ENCODE measurements at regions not wholly inside any gene's neighbourhood (a gene's known extent, or its start where the extent isn't known, plus 50 kb on each side); places are given as distances from the start of the nearest gene placed in this dataset.
"Not testable (repeated sequence)": the region's sequence is repeated elsewhere in the genome, so short reads cannot be mapped to it uniquely, and the experiment has no call there.

DNA sequence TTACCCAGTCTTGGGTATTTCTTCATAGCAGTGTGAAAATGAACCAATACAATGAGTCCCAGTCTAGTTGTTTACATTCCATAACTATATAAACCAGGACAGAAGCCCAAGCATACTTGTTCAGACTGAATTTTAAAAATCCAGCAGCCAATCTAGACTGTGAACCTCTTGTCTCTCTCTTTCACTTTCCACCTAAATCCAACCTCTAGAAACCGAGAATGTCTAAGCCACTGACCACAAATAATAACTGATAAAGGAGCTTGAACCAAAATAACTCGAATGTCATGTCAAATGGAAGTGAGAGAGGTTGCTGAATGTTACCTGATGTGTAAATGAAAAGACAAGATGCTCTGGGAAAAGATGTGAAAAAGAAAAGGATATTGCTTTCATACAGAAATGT lies 544.7 kb downstream of the NLGN4X start:
- no peak for DNase-seq

DNA sequence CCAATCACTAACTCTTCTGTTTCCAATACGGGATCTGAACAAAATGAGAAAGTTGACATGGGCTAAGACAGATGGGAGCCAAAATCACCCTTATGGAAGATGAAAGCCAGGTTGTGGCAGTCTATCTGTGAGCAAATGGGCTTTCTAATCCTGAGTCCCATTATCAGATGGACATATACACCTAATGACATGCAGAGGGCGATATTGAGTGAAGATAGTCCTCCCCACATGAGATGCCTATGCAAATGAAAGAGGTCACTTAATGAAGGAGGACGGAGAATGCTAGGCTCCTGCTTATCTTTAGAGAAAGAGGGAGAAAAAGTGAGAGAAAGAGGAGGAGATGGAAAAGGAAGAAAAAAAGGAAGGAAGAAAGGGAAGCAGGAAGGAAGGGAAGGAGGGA lies 547.5 kb downstream of the NLGN4X start:
- DNase-seq = no peak

DNA sequence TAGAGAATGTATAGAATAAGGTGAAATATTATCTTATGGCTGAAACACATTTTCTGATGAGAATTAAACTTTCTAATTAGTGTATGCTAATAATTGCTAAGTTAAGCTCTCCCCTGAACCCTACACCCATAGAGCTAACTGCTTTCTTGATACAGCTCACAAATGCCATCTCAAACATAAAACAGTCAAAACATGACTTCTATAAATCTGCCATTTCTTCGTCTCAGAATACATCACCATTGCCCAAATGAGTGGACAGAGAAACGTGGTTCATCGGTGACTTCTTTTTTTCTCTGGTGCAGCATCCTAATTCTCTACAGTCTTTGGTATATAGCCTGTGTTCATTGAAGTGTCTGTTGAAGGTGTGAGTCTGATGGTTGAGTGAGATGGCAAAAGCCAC lies 554.6 kb downstream of the NLGN4X start:
- no peak for DNase-seq

DNA sequence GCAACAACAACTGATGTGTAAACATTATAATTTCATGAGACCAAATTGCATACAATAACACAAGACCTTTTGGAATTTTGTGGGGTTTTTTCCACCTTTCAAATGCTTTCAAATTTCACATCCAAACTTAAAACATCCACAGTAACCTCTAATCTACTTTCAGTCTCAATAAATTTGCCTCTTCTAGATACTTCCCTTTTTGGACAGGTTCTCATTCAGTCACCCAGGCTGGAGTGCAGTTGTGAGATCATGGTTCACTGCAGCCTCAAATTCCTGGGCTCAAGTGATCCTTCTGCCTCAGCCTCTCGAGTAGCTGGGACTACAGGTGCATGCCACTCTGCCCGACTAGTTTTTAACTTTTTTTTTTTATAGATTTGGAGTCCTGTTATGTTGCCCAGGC lies 556.6 kb downstream of the NLGN4X start:
- no peak for DNase-seq

DNA sequence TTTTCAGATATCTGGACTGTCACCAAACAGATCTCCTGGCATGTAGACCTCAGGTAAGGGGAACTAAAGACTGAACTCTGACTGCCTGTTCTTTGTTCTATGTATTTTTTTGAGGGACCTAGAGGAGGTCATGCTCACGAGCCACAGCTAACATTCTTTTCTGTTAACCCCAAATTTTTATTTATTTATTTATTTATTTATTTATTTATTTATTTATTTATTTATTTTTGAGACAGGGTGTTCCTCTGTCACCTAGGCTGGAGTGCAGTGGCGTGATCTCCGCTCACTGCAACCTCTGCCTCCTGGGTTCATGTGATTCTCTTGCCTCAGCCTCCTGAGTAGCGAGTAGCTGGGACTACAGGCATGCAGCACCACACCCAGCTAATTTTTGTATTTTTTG lies 562.0 kb downstream of the NLGN4X start:
- DNase-seq = not testable (repeated sequence)

DNA sequence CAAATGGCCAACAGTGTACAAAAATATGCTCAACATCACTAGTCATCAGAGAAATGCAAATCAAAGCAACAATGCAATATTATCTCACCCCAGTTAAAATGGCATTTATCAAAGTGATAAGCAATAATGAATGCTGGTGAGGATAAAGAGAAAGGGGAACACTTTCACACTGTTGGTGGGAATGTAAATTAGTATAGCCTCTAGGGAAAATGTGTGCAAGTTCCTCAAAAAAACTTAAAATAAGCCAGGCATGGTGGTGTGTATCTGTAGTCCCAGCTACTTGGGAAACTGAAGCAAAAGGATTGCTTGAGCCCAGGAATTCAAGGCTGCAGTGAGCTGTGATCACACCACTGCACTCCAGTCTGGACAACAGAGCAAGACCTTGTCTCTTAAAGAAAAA lies 572.1 kb downstream of the NLGN4X start:
- no peak for DNase-seq

DNA sequence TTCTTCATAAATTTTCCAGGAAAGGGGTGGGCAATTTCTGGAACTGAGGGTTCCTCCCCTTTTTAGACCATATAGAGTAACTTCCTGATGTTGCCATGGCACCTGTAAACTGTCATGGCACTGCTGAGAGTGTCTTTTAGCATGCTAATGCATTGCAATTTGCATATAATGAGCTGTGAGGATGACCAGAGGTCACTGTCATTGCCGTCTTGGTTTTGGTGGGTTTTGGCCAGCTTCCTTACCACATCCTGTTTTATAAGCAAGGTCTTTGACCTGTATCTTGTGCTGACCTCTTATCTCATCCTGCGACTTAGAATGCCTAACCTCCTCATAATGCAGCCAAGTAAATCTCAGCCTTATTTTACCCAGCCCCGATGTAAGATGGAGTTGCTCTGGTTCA lies 577.8 kb downstream of the NLGN4X start:
- no peak for DNase-seq

DNA sequence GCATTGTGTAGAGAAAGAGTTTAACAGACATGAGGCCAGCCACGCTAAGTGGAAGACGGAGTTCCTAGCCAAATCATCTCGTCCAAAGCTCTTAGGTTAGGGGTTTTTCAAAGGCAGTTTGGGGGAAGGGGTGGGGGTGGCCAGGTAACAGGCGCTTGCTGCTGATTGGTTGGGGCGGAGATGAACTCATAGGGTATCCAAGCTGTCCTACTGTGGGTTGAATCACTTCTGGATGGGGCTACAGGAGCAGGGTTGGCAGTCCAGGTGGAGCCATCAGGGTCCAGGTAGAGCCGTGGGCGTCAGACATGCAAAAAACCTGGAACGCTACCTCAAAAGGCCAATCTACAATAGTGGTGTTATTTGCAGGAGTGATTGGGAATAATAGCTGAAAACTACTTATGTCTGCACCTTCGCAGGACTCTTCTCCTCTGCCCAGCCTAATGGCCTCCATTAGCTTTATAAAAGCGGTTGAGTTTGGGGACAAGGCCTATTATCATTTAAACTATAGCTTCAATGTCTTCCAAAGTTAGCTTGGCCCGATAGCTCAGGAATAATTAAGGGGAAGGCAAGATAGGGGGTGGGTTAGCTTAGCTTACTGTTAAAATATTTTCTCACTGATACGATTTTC lies 579.6 kb downstream of the NLGN4X start:
- no peak for DNase-seq

DNA sequence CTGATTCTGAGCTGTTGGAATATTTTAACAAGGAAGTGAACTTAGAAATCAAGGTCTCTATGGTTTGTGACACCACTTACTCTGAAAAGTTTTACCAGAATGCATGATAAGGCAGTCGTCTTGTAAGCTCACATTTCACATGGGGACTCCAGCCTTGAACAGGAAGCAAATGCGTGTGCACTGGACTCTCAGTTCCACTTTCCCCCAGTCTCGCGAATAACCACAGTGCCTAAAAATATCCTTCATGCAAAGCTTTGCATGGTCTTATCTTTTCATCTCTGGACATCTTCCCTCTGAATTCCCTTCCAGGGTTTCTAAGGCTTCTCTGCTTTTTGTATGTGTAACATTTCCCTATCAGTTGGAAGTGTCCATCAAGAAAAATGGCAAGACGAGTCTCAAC lies 581.8 kb downstream of the NLGN4X start:
- no peak for DNase-seq

DNA sequence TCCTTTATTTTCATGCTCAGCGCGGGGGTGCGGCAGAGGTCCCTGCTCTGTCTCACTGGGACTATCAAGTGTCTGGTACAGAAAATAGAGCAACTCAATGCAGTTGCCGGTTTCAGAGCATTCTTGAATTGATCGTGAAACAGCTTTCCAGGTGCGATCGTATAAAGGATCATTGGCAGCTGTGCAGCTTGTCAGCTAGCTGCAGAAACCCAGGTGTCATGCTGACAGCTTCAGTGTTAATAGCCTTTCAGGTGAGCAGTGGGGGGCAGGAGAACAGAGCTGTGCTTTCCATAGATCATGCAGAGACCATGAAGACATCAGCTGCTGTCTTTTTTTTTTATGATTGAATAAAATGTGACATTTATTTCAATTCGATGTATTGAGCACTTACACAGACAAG lies 583.9 kb downstream of the NLGN4X start:
- no peak for DNase-seq

DNA sequence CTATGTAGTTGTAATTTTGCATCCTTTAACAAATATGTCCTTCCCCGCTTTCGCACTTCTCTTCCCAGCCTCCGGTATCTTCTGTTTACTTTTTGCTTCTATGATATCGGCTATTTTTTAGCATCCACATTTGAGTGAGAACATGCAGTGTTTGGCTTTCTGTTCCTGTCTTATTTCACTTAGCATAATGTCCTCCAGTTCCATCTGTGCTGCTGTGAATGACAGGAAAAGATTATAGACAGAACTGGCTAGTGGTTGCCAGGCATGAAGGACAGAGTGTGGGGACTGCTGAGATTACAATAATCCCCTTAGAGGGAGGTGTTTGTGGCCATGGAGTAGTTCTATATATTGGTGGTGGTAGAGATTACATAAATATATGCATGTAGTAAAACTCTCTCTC lies 588.6 kb downstream of the NLGN4X start:
- no peak for DNase-seq

DNA sequence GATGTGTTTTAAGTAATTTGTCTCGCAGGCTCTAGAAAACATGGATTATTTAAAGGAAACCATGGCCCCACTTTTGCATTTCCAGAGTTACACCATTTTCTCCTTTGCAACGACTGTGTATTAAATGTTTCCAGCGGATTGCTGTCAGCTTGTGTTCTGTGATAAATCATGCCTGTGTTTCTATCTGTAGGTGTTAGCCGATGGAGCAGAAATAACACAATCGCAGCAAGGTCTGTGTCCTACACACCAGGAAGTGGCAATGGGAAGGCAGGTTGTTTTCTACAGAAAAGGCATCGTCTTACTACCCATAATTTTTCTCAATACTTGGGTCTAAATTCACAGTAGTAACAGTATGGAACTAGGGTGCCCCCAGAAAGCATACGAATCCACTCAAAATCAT lies 590.1 kb downstream of the NLGN4X start:
- DNase-seq = no peak

DNA sequence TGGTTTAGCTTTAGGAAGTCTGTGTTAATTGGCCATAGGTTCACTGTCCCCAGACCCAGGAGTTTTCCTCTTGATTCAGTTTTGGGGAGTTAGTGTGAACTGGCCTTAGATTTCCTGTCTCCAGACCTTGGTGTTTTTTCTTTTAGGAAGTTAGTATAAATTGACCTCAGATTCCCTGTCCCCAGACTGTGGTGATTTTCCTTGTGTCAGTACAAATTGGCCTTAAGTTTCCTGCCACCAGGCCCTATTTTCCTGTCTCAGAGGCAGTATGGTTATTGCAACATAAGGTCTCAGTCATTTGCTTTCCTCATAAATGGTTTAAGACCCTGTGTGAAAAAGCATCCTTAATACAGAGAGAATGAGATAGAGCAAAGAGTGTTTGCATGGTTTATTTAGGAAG lies 595.8 kb downstream of the NLGN4X start:
- DNase-seq = no peak

DNA sequence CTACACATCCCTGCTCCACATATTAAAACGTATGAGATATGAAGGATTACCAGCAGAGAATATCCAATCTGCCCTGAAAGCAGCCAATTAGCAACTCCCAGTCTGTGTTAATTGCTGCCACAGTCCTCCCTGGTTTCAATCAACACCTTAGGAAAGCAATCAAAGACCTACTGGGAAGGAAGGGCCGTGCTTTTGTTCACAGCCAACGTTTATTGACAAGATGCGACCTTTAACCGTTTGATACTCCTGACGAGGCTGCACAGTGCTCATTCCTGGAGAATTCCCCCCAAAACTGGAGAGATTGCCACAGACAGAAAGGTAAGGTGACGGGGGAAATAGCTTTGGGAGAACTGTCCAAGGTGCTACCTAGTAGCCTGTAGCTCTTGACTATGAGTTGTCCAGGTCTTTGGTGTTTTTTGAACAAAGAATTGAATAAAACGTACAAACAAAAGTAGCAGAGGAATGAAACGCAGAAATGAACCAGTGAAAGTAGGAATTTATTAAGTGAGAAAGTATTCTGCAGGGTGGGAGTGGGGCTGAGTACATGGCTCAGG lies 596.5 kb downstream of the NLGN4X start:
- no peak for DNase-seq

DNA sequence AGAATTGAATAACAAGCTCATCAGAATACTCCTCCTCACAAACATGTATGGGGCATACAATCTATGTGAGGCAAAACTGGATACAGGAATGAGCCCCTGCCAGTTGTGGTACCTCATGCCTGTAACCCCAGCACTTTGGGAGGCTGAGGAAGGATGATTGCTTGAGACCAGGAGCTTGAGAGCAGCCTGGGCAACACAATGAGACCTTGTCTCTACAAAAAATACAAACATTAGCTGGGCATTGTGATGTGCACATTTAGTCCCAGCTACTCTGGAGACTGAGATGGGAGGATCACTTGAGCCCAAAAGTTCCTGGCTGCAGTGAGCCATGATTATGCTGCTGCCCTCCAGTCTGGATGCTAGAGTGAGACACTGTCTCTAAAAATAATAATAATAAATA lies 611.0 kb downstream of the NLGN4X start:
- no peak for DNase-seq

DNA sequence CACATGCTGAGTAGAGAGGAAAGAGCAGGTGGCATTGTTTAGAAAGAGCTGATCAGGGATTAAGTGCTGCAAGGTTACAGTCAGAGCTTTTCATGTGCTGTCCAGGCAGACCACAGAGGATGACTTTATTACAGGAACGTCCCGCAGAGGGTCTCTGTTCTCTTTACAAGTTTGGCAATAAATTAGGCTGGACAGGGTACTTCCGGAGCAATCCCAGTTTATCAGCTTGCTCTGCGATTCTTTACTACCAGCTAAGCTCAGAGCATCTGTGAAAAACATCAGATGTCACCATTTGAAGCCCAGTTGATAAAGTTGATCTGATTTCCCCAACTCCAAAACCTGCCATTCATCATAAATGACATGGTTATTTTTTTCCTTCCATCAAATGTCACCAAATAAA lies 633.1 kb downstream of the NLGN4X start:
- no peak for DNase-seq

DNA sequence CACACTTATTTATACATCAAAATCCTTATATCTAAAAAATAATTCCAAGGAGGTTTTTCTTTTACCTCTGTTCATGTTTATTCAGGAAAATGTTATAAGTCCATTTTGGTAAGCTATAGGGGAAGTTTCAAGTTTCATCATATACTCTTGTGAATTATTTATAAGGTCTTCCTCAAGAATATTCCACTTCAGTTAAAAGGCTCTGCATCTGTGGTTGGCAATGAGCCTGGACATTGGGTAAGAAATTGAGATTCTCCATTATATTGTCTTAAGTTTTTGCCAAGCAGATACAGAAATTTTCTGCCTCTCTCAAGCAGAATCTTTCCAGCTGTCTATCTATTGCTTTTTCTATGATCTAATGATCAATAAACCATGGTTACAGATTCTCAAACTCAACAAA lies 641.9 kb downstream of the NLGN4X start:
- no peak for DNase-seq

DNA sequence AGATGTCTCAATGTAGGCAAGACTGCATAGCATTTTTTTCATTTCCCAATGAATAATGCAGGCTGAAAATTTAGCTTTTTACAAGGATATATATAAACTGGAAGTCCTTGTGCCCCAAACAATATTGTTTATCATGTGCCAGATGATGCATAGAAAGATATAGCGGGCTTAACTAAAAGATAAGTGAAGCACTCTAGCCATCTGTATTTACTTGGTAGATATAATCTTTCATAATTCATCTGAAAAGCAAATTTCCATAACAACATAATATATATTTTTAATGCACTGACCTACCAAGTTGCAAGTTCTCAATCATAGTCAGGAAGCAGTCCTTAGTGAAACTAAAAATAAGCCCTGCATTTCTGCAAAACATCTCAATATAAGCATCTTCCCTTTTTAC lies 653.3 kb downstream of the NLGN4X start:
- no peak for DNase-seq

DNA sequence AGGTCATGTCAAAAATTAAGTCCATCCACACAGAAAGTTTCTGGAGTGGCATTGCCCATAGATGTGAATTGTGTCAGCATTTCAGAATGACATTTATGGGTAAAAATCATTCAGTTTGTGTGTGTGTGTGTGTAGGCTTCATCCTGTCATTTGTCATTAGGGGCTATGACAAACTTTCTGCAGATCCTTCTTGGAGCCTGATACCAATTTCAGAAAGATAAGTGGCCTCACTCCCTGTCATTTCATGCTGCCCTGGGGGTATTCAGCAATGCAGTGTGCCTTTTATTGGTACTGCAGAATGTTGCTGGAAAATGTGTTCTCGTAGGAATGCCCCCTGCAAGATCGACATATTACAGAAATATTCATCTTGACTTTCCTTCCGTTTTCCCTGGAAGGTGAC lies 659.7 kb downstream of the NLGN4X start:
- no peak for DNase-seq

DNA sequence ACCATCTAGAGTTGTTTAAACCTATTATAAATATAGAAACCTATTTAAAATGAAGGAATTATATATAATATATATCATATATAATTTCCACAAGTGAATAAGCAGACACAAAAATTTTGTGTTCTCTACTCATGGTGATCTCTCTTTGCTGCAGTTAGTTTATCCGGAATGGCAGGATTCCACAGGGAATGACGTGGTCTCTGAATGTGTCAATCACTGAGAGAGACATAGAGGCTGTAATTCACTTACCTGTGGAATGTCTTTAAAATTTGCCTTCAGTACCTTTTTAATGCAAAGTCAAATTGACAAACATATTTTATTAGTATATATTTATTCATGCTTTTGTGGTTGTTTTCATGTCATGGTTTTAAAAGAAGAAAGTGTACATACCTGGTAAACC lies 669.3 kb downstream of the NLGN4X start:
- no peak for DNase-seq

DNA sequence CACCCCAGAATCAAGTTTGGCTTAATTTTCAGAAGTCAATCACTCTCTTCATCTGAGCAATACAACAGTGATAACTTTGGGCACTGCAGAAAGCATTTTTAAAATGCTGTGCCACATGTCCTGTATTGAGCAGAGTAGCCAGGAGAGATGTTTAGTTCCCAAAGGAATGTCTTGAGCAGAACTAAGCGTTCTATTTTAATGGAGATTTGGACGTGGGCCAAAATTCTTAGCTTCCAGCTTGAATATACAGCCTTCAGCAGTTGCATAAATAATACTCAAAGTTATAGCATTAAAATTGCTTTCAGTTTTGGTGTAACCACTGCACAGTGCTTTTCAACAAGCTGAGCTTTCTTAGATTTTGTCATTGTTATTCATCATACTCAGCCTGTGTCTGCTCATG lies 679.2 kb downstream of the NLGN4X start:
- no peak for DNase-seq

DNA sequence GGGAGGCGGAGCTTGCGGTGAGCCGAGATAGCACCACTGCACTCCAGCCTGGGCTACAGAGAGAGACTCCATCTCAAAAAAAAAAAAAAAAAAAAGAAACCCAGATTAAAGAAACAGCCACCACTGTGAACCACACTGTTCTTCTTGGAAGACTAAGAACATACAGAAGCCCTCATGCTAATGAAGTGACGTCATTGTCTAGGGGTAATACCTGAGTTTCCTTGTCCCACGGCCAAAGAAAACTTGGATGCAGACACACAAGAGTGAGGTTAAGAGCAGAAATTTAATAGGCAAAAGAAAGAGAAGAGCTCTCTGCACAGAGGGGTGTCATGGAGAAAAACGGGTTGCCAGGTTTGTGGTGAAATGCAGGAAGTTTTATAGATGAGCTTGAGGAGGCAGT lies 691.6 kb downstream of the NLGN4X start:
- DNase-seq = no peak

DNA sequence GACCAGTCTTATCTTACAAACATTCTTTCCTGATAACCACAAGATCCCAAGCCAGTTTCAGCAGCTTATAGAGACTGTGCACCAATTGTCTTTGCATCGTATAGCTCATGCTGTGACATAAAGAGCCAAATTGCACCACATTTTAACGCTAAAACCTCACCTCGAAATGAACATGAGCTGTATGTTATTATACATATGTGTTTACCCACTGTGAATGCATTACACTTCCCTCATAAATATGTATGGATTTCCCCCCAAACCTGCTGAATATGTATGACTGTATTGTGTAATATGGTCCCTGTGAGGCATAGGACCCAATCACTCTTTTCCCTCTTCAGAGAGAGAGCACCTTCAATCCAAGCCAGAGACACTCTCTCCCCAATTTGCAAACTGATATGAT lies 692.4 kb downstream of the NLGN4X start:
- DNase-seq = no peak

DNA sequence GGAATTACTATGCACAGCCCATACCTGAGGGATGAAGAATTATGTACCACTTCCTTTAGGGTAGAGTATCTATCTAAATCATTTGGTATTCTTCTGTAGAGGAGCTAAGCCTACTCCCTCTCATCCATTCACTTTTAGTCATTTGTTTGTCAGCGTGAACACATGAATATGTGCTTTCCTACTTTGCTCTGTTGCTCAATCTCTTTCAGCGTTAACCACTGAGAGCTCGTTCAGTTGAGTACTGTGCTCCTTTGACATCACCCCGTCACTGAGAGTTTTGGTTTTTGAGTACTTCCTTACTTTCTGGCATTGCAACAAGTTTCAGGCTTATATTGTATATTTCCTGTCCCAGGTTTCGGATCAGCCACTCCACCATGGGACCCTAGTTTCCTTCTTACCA lies 700.6 kb downstream of the NLGN4X start:
- no peak for DNase-seq

DNA sequence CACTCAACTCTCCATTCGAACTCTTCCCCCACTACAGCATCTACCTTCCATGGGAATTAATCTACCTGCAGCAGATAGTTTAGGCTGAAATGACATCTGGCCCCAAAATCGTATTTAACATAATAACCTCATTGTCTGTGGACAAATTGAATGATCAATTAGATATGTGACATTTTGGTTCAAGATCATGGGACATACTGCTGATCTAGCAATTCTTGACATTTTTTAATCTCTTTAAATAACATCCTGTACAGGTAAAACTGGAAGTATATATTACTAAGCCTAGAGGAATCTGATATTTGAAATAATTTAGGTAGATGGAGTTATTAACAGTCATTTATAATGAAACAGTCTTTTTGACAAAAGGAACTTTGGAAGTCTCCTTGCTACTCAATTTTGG lies 702.5 kb downstream of the NLGN4X start:
- no peak for DNase-seq

All from kidney glomerular epithelial cell (primary cell).